ENCODE measurements at regions not wholly inside any gene's neighbourhood (a gene's known extent, or its start where the extent isn't known, plus 50 kb on each side); places are given as distances from the start of the nearest gene placed in this dataset.

DNA sequence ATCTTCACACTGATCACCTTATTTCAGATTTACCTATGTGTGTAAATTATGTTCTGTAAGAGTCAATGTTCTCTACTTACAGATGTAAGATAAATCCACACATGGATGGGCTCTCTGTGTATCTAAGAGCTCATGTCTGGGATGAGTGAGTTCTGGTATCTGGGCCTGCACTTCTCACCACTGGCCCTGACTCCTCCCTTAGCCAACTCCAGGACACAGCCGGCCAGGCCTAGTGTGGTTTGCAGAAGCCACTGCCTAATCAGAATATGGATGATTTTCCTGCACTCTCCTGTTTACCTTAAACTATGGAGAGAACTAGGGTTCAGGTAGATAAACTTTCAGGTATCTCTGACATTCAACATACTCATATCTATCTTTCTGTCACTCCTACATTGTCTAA is 1284.8 kb downstream of the TMEM121 start:
- TF ChIP-seq POLR2AphosphoS5 (IDR thresholded peaks at IDR 0.05; ENCODE audit: low read depth, low read length) (no peak), POLR2A (IDR thresholded peaks at IDR 0.05; ENCODE audit: low read depth, low read length) (no peak), TAF1 (IDR thresholded peaks at IDR 0.05; ENCODE audit: low read depth, low read length) (no peak)
